ENCODE measurements at regions not wholly inside any gene's neighbourhood (a gene's known extent, or its start where the extent isn't known, plus 50 kb on each side); places are given as distances from the start of the nearest gene placed in this dataset.

DNA sequence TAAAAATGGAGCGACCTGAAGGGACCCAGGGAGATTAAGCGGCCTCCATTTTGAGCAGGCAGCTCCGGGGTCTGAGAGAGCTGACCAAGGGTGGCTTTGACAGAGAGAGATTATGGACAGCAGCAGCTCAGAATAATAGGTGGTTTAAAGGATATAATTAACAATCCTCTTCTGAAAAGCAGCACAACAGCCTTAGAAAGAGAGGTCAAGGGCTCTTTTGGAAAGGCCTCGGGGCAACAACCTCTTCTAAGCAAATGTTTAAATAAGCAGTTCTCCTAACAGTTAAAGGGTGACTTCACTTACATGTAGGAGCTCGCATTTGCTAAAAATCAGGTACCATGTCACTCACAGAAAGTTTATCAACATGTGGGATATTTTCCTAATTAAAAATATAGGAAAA, 87.2 kb upstream of the FRMD6 start:
- Histone ChIP-seq H3K27me3 (no peaks in the 10 kb centered on the region), H3K36me3 (no peaks in the 10 kb centered on the region), H3K4me3 (no peak overlapping the region), H3K27ac (no peak overlapping the region), H3K4me1 (no peaks in the 10 kb centered on the region), H3K9me3 (no peaks in the 10 kb centered on the region)
- intact Hi-C loops (cut with DNase I), result no loop called here
- 80 to 93% (median 92%) methylated on average over 5 of the region's 5 CpGs for WGBS, 4 donors
- no peak for DNase-seq
- TF ChIP-seq POLR2A (IDR thresholded peaks at IDR 0.05) (no peak), CTCF (IDR thresholded peaks at IDR 0.05) (no peak)
- no peak for ATAC-seq

DNA sequence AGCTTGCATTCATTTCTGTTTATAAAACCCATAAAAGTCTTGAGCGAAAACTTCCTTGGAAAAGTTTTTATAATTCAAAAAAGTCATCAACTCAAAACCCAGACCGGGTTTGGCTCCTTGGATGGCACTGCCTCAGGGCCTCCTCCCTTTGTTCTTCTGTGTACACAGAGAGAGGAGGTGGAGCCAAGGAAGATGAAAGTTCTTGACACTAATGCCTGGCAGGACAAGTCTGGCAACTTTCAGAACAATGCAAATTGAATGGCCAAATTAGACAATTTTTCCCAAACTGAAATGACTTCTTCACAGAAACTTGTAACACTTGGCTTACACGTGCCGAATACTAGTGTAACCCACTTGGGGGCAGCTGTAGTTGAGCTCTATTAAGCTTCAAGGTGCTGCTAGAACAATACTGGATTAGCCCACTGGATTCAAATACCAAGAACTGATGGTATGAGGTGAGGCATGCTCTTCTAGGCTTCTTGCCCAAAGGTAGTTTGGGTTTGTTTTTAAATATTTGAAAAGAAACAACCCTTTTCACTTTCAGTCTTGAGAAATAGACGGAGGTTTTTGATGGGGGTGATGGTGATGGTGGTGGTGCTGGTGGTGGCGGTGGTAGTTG, 86.6 kb upstream of the FRMD6 start:
- Histone ChIP-seq H3K9me3 (no peaks in the 10 kb centered on the region), H3K27me3 (no peaks in the 10 kb centered on the region), H3K4me3 (no peak overlapping the region), H3K4me1 (no peaks in the 10 kb centered on the region), H3K27ac (no peak overlapping the region), H3K36me3 (no peaks in the 10 kb centered on the region)
- intact Hi-C loops (cut with DNase I), result no loop called here
- no peak for DNase-seq
- WGBS, 4 donors, result 76 to 96% (median 88%) methylated on average over 5 to 6 of the region's 6 CpGs
- ATAC-seq, result no peak
- TF ChIP-seq POLR2A (IDR thresholded peaks at IDR 0.05) (no peak), CTCF (IDR thresholded peaks at IDR 0.05) (no peak)

GRCh38 chr14:51566831-51567582, 84.7 kb upstream of the FRMD6 start:
- H3K27me3 ChIP-seq, result no peaks in the 10 kb centered on the region
- 69 to 81% (median 74%) methylated on average over 6 of the region's 6 CpGs for WGBS, 4 donors
- ATAC-seq, result no peak

More at GRCh38 chr14:51566831-51567582, 84.7 kb upstream of the FRMD6 start:
- H3K27ac ChIP-seq, result no peak overlapping the region
- no peak for TF ChIP-seq POLR2A (IDR thresholded peaks at IDR 0.05)
- no peak for TF ChIP-seq CTCF (IDR thresholded peaks at IDR 0.05)
- intact Hi-C loops (cut with DNase I), result no loop called here
- H3K36me3 ChIP-seq, result no peaks in the 10 kb centered on the region
- H3K4me3 ChIP-seq, result no peak overlapping the region
- DNase-seq, result no peak
- H3K4me1 ChIP-seq, result no peaks in the 10 kb centered on the region
- no peaks in the 10 kb centered on the region for H3K9me3 ChIP-seq

All from heart left ventricle (tissue), 16 donors.